Fibroblast of mammary gland (primary cell): ENCODE measurements at regions not wholly inside any gene's neighbourhood (a gene's known extent, or its start where the extent isn't known, plus 50 kb on each side); places are given as distances from the start of the nearest gene placed in this dataset.

Source experiments
- DNase-seq: peaks from one replicate; pipeline ENCODE4 v3.0.0-alpha.2; 2010; ENCODE audit warnings: low read depth
- H3K4me3 ChIP-seq: 2 replicates; pipeline ENCODE4 v1.5.1; 2011; ENCODE audit warnings: low read depth, mild to moderate bottlenecking, low read length, moderate library complexity; ENCODE audit not compliant: control insufficient read depth
- TF ChIP-seq, protein P1 (sequence below): conservative IDR thresholded peaks from 2 replicates; pipeline ENCODE4 v1.5.1; 2011; ENCODE audit warnings: low read depth, low read length, inconsistent platforms; ENCODE audit not compliant: control insufficient read depth, insufficient read depth

- no peak overlapping the region for H3K4me3 ChIP-seq
- TF ChIP-seq, protein P1, sequence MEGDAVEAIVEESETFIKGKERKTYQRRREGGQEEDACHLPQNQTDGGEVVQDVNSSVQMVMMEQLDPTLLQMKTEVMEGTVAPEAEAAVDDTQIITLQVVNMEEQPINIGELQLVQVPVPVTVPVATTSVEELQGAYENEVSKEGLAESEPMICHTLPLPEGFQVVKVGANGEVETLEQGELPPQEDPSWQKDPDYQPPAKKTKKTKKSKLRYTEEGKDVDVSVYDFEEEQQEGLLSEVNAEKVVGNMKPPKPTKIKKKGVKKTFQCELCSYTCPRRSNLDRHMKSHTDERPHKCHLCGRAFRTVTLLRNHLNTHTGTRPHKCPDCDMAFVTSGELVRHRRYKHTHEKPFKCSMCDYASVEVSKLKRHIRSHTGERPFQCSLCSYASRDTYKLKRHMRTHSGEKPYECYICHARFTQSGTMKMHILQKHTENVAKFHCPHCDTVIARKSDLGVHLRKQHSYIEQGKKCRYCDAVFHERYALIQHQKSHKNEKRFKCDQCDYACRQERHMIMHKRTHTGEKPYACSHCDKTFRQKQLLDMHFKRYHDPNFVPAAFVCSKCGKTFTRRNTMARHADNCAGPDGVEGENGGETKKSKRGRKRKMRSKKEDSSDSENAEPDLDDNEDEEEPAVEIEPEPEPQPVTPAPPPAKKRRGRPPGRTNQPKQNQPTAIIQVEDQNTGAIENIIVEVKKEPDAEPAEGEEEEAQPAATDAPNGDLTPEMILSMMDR: no peak
- DNase-seq: no peak
Observed at GRCh38 chr6:120682145-120682544, 652.1 kb downstream of the TBC1D32 start.

DNA sequence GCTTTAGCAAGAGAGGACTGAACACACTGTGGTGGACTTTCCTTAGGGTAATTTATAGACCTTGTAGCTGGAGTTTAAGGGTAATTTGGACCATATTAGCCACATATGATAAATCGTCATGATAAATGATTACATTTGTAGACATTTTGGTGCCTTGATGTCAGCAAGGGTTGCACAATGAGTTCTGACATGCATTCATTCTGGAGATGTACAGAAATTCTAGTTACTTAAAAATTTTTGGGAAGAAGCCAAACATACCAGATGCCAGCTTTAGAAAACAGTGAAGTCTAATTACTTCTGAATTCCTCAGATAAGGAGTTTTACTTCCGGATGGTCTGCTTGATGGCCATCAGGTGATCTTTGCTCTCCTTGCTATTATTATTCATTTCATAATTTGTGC, 653.1 kb downstream of the TBC1D32 start:
- no peak overlapping the region for H3K4me3 ChIP-seq
- TF ChIP-seq, protein P1: no peak
- no peak for DNase-seq

DNA sequence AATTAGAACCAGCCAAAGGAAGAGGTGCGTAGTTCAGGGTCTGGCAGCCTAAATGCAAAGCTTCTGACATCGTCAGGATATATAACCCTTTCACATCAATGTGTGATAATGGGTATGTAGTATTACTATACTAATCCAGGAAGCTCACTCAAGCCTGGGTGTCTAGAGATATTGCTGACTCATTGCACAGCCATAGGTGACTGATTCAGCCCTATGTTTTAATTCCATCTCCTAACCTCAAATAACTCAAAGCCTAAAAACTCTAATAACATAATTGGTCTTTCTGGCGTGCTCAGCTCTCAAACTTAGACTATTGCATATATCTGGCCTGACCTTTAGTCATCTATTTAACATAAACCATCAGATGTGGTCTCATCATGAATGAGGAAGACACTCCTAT, 658.4 kb downstream of the TBC1D32 start:
- no peak overlapping the region for H3K4me3 ChIP-seq
- TF ChIP-seq, protein P1: no peak
- no peak for DNase-seq

GRCh38 chr6:120671519-120671918, 662.8 kb downstream of the TBC1D32 start:
- H3K4me3 ChIP-seq: no peak overlapping the region
- TF ChIP-seq, protein P1: no peak
- DNase-seq: no peak

- no peak for DNase-seq
Observed at GRCh38 chr6:120652506-120652905, 681.8 kb downstream of the TBC1D32 start.

DNA sequence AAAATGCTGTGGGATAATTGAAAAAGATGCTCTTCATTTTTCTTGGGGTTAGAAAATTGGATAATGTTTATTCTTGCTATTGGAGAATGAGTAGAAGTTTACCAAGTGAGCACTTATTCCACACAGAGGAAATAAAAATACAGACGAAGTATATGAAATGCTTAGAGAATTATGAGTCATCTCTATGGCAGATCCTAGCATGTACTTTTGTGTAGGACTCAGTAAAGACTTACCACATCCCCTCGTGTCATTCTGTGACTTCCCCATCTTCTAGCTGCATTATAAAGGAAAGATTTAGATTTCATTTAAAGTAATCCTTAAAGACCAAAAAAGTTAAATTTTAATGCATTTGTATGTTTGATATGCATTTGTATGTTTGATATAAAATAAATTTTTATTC, 685.6 kb downstream of the TBC1D32 start:
- TF ChIP-seq, protein P1: no peak

More at GRCh38 chr6:120652506-120652905, 681.8 kb downstream of the TBC1D32 start:
- no peak overlapping the region for H3K4me3 ChIP-seq
- TF ChIP-seq, protein P1: no peak

GRCh38 chr6:120646101-120646500, 688.2 kb downstream of the TBC1D32 start:
- no peak overlapping the region for H3K4me3 ChIP-seq
- no peak for DNase-seq
- TF ChIP-seq, protein P1: no peak

More for the DNA sequence above, 685.6 kb downstream of the TBC1D32 start:
- H3K4me3 ChIP-seq: no peak overlapping the region
- DNase-seq: no peak
